HepG2 (cell line): ENCODE measurements at regions not wholly inside any gene's neighbourhood (a gene's known extent, or its start where the extent isn't known, plus 50 kb on each side); places are given as distances from the start of the nearest gene placed in this dataset.

Experiments
- ATAC-seq: fragments of 200-7000 bp; cut with Tn5 transposase; 3 replicates; pipeline ENCODE4 v1.9.1; 2020; ENCODE audit warnings: mild to moderate bottlenecking, moderate library complexity
- BruUV-seq: library from RNA; stranded (reverse); fragments of 400-500 nt; replicated peaks from 2 replicates; lab custom pipeline; 2021; lab: Mats Ljungman, UMichigan
- CTCF ChIA-PET: fragments of 300-600 bp; formaldehyde crosslinking; extraction: SDS; loops from one replicate; lab custom pipeline; 2021; ENCODE audit warnings: low total read pairs, inconsistent platforms, low intra/inter-chr PET ratio; lab: Yijun Ruan, JAX
- POLR2A ChIA-PET: fragments of 350-600 bp; sonication (Branson Sonifier 250); formaldehyde crosslinking; loops from one replicate; lab custom pipeline; 2020; ENCODE audit warnings: antibody characterized with exemption, inconsistent platforms; lab: Yijun Ruan, JAX
- DNase-seq: peaks from one replicate; pipeline ENCODE4 v3.0.0-alpha.2; 2015; ENCODE audit warnings: low spot score
- FAIRE-seq: peaks from 3 replicates; lab custom pipeline; 2011; peaks lifted over from hg19 to GRCh38; lab: Jason Lieb, UNC
- H2AFZ ChIP-seq: one replicate; pipeline ENCODE4 v1.6.1; 2011; ENCODE audit warnings: low read length, inconsistent platforms
- H3K27ac ChIP-seq: fragments of 300-600 bp; 3 replicates; pipeline ENCODE4 v1.8.0; 2011; ENCODE audit warnings: mixed run types, mild to moderate bottlenecking, mixed read lengths, low read length, inconsistent platforms; ENCODE audit not compliant: insufficient read depth; ENCODE audit errors: extremely low read length
- H3K27me3 ChIP-seq, 2 experiments: fragments of 200-600 bp in 1 of 2; 2 replicates in 1 of 2; 3 replicates in 1 of 2; pipeline versions ENCODE4 v1.6.0 to v1.8.0; 2011; ENCODE audit warnings: low read length in 2 of 2, mild to moderate bottlenecking in 2 of 2, moderate library complexity in 2 of 2, inconsistent platforms in 1 of 2; ENCODE audit not compliant: insufficient read depth in 2 of 2, control insufficient read depth in 1 of 2
- H3K36me3 ChIP-seq, 2 experiments: fragments of 200-600 bp in 1 of 2; replicated peaks in 1 of 2; 2 replicates in 1 of 2; 3 replicates in 1 of 2; pipeline versions ENCODE4 v1.5.1 to v1.8.0; 2011; ENCODE audit warnings: low read length in 2 of 2, inconsistent platforms in 1 of 2; ENCODE audit not compliant: insufficient read depth in 2 of 2, control insufficient read depth in 1 of 2
- H3K4me1 ChIP-seq: 2 replicates; pipeline ENCODE4 v1.5.1; 2012; ENCODE audit warnings: low read length, inconsistent platforms; ENCODE audit not compliant: insufficient read depth
- H3K4me2 ChIP-seq: 2 replicates; pipeline ENCODE4 v1.6.0; 2011; ENCODE audit warnings: low read depth, low read length, inconsistent platforms
- H3K4me3 ChIP-seq, 3 experiments: fragments of 200-600 bp in 1 of 3; sonication (generic), shearing (Covaris generic) in 1 of 3; replicated peaks in 1 of 3; 2 replicates each; pipeline ENCODE4 v1.5.1; 2011 to 2016; ENCODE audit warnings: low read length in 3 of 3, inconsistent platforms in 2 of 3, low read depth in 2 of 3, mild to moderate bottlenecking in 2 of 3, control low read depth in 1 of 3, mixed read lengths in 1 of 3; ENCODE audit not compliant: insufficient read depth in 1 of 3
- H3K79me2 ChIP-seq: one replicate; pipeline ENCODE4 v1.6.1; 2011; ENCODE audit warnings: low read length, inconsistent platforms; ENCODE audit not compliant: insufficient read depth
- H3K9ac ChIP-seq: 2 replicates; pipeline ENCODE4 v1.6.0; 2011; ENCODE audit warnings: mild to moderate bottlenecking, low read depth, low read length, inconsistent platforms; ENCODE audit not compliant: insufficient read depth
- H3K9me3 ChIP-seq: 2 replicates; pipeline ENCODE4 v1.5.1; 2012; ENCODE audit warnings: mild to moderate bottlenecking, low read length
- H4K20me1 ChIP-seq: 2 replicates; pipeline ENCODE4 v1.6.0; 2011; ENCODE audit warnings: inconsistent platforms, mild to moderate bottlenecking, low read length, moderate library complexity; ENCODE audit not compliant: insufficient read depth
- AGO2 ChIP-seq: fragments of 200-400 bp; formaldehyde crosslinking; optimal IDR thresholded peaks from 2 replicates; pipeline ENCODE3; 2017; ENCODE audit warnings: mild to moderate bottlenecking, low read depth, low read length, moderate library complexity
- GTF2F1 ChIP-seq: fragments of 150-350 bp; IDR thresholded peaks from 2 replicates; pipeline ENCODE4 v1.6.1; 2014; ENCODE audit warnings: low read length
- HDAC6 ChIP-seq: fragments of 200-600 bp; sonication (generic); IDR thresholded peaks from 2 replicates; pipeline ENCODE4 v1.7.0; 2017; ENCODE audit warnings: mild to moderate bottlenecking, antibody characterized with exemption, low read length, low read depth
- HES4 ChIP-seq: sonication (generic); formaldehyde crosslinking; IDR thresholded peaks from 2 replicates; pipeline ENCODE4 v1.9.0; 2021; ENCODE audit warnings: mild to moderate bottlenecking, missing genetic modification reagents, borderline replicate concordance
- HNRNPL ChIP-seq: fragments of 200-400 bp; formaldehyde crosslinking; IDR thresholded peaks from 2 replicates; pipeline ENCODE4 v1.6.1; 2017; ENCODE audit warnings: mild to moderate bottlenecking, low read depth, low read length
- NAIF1 ChIP-seq: sonication (generic); formaldehyde crosslinking; IDR thresholded peaks from 2 replicates; pipeline ENCODE4 v1.5.0; 2020; ENCODE audit warnings: mild to moderate bottlenecking, missing genetic modification reagents, borderline replicate concordance
- RAD21 ChIP-seq: fragments of 450-650 bp; formaldehyde crosslinking; IDR thresholded peaks from 2 replicates; pipeline ENCODE4 v1.5.0; 2020; ENCODE audit warnings: mild to moderate bottlenecking
- RBM22 ChIP-seq: fragments of 200-400 bp; formaldehyde crosslinking; optimal IDR thresholded peaks from 2 replicates; pipeline ENCODE3; 2017; ENCODE audit warnings: mild to moderate bottlenecking, low read length, moderate library complexity
- SMC3 ChIP-seq: IDR thresholded peaks from 2 replicates; pipeline ENCODE4 v1.6.1; 2011; ENCODE audit warnings: low read length, improper control_type of control experiment
- SRSF1 ChIP-seq: fragments of 200-400 bp; formaldehyde crosslinking; optimal IDR thresholded peaks from 2 replicates; pipeline ENCODE3; 2017; ENCODE audit warnings: mild to moderate bottlenecking, low read depth, low read length, moderate library complexity
- STAG1 ChIP-seq: sonication (generic); formaldehyde crosslinking; IDR thresholded peaks from 2 replicates; pipeline ENCODE4 v1.4.0; 2020; ENCODE audit warnings: missing genetic modification reagents
- WIZ ChIP-seq: sonication (generic); formaldehyde crosslinking; IDR thresholded peaks from 2 replicates; pipeline ENCODE4 v1.5.1; 2020; ENCODE audit warnings: mild to moderate bottlenecking, missing genetic modification reagents
- ZNF205 ChIP-seq: IDR thresholded peaks from 2 replicates; pipeline ENCODE4 v1.6.1; 2018; ENCODE audit warnings: missing biosample characterization, missing genetic modification reagents
- ZNF468 ChIP-seq: sonication (generic); formaldehyde crosslinking; IDR thresholded peaks from 2 replicates; pipeline ENCODE4 v1.8.0; 2022; ENCODE audit warnings: mild to moderate bottlenecking, moderate library complexity, missing genetic modification reagents
- ZNF501 ChIP-seq: sonication (generic); formaldehyde crosslinking; IDR thresholded peaks from 2 replicates; pipeline ENCODE4 v1.5.1; 2020; ENCODE audit warnings: mild to moderate bottlenecking, moderate library complexity, missing genetic modification reagents
- ZNF563 ChIP-seq: sonication (generic); formaldehyde crosslinking; IDR thresholded peaks from 2 replicates; pipeline ENCODE4 v1.8.0; 2022; ENCODE audit warnings: mild to moderate bottlenecking, moderate library complexity, missing genetic modification reagents
- ZNF570 ChIP-seq: sonication (generic); formaldehyde crosslinking; IDR thresholded peaks from 2 replicates; pipeline ENCODE4 v1.4.0; 2020; ENCODE audit warnings: mild to moderate bottlenecking, missing genetic modification reagents, borderline replicate concordance
- ZNF768 ChIP-seq: sonication (generic); formaldehyde crosslinking; IDR thresholded peaks from 2 replicates; pipeline ENCODE4 v1.4.0; 2020; ENCODE audit warnings: missing genetic modification reagents
- ZZZ3 ChIP-seq: sonication (generic); formaldehyde crosslinking; IDR thresholded peaks from 2 replicates; pipeline ENCODE4 v1.4.0; 2020; ENCODE audit warnings: missing genetic modification reagents, mild to moderate bottlenecking, borderline replicate concordance
- WGBS: methylation state at CpG from one replicate; pipeline ENCODE4 v1.1.6; 2017; ENCODE audit warnings: low lambda C conversion rate; 5-methylcytosine and 5-hydroxymethylcytosine counted together
- in situ Hi-C: cut with HindIII; loops from 2 replicates; pipeline ENCODE4 v1.10.0; 2017; ENCODE audit warnings: low pct_unique_long_range_greater_than_20kb; ENCODE audit not compliant: extremely low pct_ligation_motif_present
- intact Hi-C: fragments of 100-400 bp; cut with micrococcal nuclease; formaldehyde crosslinking; loops from one replicate; pipeline ENCODE4 v1.10.0; 2022; ENCODE audit not compliant: unreplicated experiment
- TF ChIP-seq, protein P1 (sequence below): sonication (generic); formaldehyde crosslinking; IDR thresholded peaks from 2 replicates; pipeline ENCODE4 v1.8.1; 2023; ENCODE audit warnings: mild to moderate bottlenecking, missing genetic modification reagents, borderline replicate concordance
- TF ChIP-seq, protein P2 (sequence below): sonication (generic); formaldehyde crosslinking; IDR thresholded peaks from 2 replicates; pipeline ENCODE4 v1.5.0; 2020; ENCODE audit warnings: mild to moderate bottlenecking, missing genetic modification reagents, moderate library complexity
- TF ChIP-seq, protein P3 (sequence below): sonication (generic); formaldehyde crosslinking; IDR thresholded peaks from 2 replicates; pipeline ENCODE4 v1.4.0; 2020; ENCODE audit warnings: missing genetic modification reagents, mild to moderate bottlenecking, borderline replicate concordance

DNA sequence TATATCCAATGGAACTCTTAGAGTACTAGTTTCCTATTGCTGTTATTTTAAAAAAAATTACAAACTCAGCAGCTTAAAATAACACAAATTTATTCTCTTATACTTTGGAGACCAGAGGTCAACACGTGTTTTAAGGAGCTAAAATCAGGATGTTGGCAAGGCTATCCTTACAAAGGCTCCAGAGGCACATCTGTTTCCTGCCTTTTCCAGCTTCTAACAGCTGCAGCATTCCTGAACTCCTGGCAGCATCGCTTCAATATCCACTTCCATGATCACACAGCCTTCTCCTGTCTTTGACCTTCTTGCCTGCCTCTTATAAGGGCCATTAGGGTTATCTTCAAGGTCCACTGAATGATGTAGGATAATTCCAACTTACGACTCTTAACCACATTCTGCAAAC is 92.2 kb upstream of the CCNG1 start (continued):
- TF ChIP-seq HNRNPL (no peak), ZNF468 (CRISPR knock-in tag) (no peak), SRSF1 (no peak), ZNF570 (CRISPR knock-in tag) (no peak), ZZZ3 (CRISPR knock-in tag) (no peak), ZNF501 (CRISPR knock-in tag) (no peak), HDAC6 (no peak), GTF2F1 (no peak), HES4 (CRISPR knock-in tag) (no peak)
- TF ChIP-seq, protein P1, sequence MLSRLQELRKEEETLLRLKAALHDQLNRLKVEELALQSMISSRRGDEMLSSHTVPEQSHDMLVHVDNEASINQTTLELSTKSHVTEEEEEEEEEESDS (CRISPR knock-in tag), result no peak
- TF ChIP-seq, all 625 proteins: peak for 0

DNA sequence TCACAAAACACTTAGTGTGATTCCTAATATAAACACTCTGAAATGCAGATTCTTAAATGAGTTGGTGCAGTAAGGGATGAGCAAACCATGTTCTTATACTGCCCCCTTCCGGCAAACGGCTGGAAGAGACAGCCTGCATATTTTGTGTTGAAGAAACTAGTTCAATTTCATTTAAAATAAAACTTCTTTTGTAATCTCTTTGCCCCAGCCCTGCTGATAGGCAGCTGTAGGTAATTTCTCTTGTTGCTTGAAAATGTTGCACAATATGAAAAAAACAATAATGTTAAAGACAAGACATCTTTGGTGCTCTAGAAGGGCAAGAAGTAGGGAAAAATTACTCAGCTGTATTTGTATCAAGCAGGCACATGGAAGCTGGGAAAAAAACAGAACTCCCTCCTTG is 89.7 kb upstream of the CCNG1 start:
- in situ Hi-C loops, result no loop called here
- no peak overlapping the region for H3K4me2 ChIP-seq
- H3K9me3 ChIP-seq, result no peaks in the 10 kb centered on the region
- FAIRE-seq (peak; percentile 18), ATAC-seq (peak; percentile 76), DNase-seq (peak; percentile 59)
- ChIA-PET POLR2A (no interaction called here), CTCF (interaction anchor here (2.5 kb wide), 1 partner anchor 41 kb away, joined by 8 read pairs; no protein-coding TSS in a partner anchor)
- no peak overlapping the region for H3K4me3 ChIP-seq
- H2AFZ ChIP-seq, result no peak overlapping the region
- intact Hi-C loops, result loop anchor here (1.0 to 5.0 kb wide), 4 partner anchors 41 to 1803 kb away; no protein-coding TSS in a partner anchor
- H3K36me3 ChIP-seq, result no peaks in the 10 kb centered on the region
- H4K20me1 ChIP-seq, result no peaks in the 10 kb centered on the region
- H3K79me2 ChIP-seq, result no peaks in the 10 kb centered on the region
- no peaks in the 10 kb centered on the region for H3K4me1 ChIP-seq
- H3K27ac ChIP-seq, result no peak overlapping the region
- no TSS peak for BruUV-seq
- H3K27me3 ChIP-seq, result no peaks in the 10 kb centered on the region
- 0% methylated on average over 2 of the region's 2 CpGs for WGBS
- H3K9ac ChIP-seq, result no peak overlapping the region
- TF ChIP-seq AGO2 (no peak), WIZ (no peak), ZNF768 (CRISPR knock-in tag) (no peak), ZNF563 (CRISPR knock-in tag) (no peak), RAD21 (CRISPR knock-in tag) (0 out of 2 replicates have a peak, but pooled peaks have one; percentile 36), STAG1 (CRISPR knock-in tag) (peak; percentile 83), ZNF205 (CRISPR knock-in tag) (no peak), SMC3 (peak; percentile 50), NAIF1 (CRISPR knock-in tag) (no peak), RBM22 (no peak)
- TF ChIP-seq, protein P2, sequence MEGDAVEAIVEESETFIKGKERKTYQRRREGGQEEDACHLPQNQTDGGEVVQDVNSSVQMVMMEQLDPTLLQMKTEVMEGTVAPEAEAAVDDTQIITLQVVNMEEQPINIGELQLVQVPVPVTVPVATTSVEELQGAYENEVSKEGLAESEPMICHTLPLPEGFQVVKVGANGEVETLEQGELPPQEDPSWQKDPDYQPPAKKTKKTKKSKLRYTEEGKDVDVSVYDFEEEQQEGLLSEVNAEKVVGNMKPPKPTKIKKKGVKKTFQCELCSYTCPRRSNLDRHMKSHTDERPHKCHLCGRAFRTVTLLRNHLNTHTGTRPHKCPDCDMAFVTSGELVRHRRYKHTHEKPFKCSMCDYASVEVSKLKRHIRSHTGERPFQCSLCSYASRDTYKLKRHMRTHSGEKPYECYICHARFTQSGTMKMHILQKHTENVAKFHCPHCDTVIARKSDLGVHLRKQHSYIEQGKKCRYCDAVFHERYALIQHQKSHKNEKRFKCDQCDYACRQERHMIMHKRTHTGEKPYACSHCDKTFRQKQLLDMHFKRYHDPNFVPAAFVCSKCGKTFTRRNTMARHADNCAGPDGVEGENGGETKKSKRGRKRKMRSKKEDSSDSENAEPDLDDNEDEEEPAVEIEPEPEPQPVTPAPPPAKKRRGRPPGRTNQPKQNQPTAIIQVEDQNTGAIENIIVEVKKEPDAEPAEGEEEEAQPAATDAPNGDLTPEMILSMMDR (CRISPR knock-in tag), result peak; percentile 75
- TF ChIP-seq, protein P3, sequence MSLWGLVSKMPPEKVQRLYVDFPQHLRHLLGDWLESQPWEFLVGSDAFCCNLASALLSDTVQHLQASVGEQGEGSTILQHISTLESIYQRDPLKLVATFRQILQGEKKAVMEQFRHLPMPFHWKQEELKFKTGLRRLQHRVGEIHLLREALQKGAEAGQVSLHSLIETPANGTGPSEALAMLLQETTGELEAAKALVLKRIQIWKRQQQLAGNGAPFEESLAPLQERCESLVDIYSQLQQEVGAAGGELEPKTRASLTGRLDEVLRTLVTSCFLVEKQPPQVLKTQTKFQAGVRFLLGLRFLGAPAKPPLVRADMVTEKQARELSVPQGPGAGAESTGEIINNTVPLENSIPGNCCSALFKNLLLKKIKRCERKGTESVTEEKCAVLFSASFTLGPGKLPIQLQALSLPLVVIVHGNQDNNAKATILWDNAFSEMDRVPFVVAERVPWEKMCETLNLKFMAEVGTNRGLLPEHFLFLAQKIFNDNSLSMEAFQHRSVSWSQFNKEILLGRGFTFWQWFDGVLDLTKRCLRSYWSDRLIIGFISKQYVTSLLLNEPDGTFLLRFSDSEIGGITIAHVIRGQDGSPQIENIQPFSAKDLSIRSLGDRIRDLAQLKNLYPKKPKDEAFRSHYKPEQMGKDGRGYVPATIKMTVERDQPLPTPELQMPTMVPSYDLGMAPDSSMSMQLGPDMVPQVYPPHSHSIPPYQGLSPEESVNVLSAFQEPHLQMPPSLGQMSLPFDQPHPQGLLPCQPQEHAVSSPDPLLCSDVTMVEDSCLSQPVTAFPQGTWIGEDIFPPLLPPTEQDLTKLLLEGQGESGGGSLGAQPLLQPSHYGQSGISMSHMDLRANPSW, result no peak
